ENCODE measurements at regions not wholly inside any gene's neighbourhood (a gene's known extent, or its start where the extent isn't known, plus 50 kb on each side); places are given as distances from the start of the nearest gene placed in this dataset.

DNA sequence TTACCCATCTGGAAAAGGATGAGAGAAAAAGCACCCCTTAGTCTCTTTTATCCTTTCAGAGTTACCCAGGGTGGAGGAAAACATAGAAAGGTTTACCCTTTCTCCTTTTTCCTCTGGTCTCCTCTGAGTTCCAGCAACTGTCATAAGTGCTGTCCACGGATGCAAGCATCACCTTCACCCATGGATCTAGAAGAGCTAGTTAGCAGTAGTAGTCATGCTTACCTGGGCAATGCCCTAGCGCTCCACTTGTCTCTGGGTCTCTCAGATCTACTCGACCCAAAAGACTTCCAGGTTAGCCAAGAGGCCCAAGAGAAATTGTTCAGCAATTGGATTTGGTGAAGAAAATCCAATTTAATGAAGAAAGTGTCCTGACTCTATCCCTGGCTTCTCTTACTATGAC lies 656.2 kb upstream of the PTPRD start:
- FAIRE-seq, result no peak
- DNase-seq (ENCODE audit: insufficient read length, low spot score), result no peak

DNA sequence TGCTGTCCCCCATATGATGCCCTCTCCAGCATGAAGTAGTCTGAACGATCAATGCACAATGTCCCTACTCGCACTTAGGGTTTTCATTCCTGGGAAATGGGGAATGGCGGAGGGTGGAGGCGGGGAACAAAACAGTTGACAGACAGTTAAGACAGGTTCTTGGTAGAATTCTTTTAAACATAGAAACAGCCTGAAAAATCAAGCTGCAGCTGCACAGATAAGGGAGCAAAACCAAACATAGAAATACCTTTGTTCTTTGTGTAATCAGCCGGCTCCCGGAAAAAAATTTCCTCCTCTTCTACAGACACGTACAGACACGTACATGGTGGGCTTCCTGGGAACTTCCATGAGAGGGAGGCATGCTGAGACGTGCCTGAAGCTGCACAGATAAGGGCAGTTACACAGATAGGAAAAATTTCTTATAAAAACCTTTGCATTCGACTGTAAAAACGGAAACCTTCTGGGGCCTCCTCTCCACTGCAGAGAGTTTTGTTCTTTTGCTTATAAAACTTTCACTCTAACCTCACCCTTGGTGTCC lies 662.4 kb upstream of the PTPRD start:
- no peak for DNase-seq (ENCODE audit: insufficient read length, low spot score)
- no peak for FAIRE-seq

GRCh38 chr9:11312966-11313365 lies 700.2 kb upstream of the PTPRD start:
- DNase-seq (ENCODE audit: insufficient read length, low spot score) (no peak), FAIRE-seq (no peak)

GRCh38 chr9:11318946-11319345 lies 706.1 kb upstream of the PTPRD start:
- DNase-seq (ENCODE audit: insufficient read length, low spot score), result no peak
- FAIRE-seq, result no peak

- DNase-seq (ENCODE audit: insufficient read length, low spot score) (no peak), FAIRE-seq (no peak)
Measured at GRCh38 chr9:11319538-11319937, 706.7 kb upstream of the PTPRD start.

DNA sequence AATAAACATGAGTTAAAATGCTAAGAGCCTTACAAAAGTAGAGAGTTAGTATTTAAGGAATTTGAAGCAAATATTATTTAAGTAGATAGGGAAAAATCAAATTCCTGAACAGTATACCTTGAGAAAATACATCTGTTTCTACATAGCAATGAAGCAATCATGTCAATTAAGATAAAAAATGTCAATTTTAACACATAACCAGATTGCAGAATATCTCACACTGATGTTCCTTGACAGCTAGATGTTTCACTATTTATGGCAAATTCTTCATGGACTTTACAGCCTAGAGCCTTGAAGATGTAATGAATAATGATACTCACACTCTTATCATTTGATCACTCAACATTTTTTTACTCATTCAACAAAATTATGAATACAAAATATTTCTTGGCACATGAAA lies 708.2 kb upstream of the PTPRD start:
- DNase-seq (ENCODE audit: insufficient read length, low spot score) (no peak), FAIRE-seq (no peak)

DNA sequence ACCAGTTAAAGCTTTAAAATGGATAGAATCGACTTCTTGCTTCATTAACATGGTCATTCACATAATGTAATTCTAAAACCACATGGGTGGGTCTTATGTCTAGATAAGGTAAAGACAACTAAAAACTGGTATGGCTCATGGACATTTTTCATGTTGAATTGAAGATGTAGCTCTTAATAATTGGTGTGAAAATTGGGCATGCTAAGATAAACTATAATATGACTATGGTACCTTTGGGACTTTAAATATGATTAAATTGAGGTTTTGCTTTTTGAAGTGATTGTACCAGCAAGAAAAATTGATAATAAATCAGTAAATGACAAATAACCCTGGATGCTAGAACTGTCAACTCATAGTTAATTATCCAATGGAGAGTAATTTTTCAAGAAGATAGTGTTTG lies 710.7 kb upstream of the PTPRD start:
- no peak for DNase-seq (ENCODE audit: insufficient read length, low spot score)
- no peak for FAIRE-seq

- no peak for DNase-seq (ENCODE audit: insufficient read length, low spot score)
- no peak for FAIRE-seq
Measured at GRCh38 chr9:11326231-11326630, 713.4 kb upstream of the PTPRD start.

DNA sequence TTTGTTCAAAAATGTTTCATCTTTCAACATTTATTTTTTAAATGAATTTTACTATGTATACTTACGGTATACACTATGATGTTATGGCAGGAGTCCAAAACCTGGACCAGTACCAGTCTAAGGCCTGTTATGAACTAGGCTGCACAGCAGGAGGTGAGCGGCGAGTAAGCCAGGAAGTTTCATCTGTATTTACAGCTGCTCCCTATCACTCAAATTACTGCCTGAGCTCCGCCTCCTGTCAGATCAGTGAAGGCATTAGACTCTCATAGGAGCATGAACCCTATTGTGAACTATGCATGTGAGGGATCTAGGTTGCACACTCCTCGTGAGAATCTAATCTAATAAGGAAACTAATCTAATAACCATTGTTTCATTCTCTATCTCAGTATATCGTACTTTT lies 715.5 kb upstream of the PTPRD start:
- DNase-seq (ENCODE audit: insufficient read length, low spot score) (no peak), FAIRE-seq (no peak)

DNA sequence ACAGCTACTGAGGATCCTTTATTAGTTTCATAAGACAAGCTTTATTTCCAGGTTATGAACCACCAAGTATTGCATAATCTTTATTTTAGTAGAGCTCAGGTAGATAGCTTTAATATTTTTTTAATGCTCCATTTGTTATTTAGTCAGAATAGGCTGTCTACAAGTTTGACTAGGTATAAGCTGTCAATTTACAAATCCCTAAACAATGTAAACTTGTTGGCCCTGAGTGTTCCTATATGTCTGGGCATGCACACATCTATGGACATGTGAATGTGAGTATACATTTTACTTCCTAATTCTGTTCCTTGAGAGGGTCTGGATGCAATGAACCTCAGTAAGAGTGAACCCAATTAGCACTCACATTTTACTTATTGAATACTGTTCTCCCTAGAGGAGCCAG lies 722.2 kb upstream of the PTPRD start:
- FAIRE-seq (no peak), DNase-seq (ENCODE audit: insufficient read length, low spot score) (no peak)

DNA sequence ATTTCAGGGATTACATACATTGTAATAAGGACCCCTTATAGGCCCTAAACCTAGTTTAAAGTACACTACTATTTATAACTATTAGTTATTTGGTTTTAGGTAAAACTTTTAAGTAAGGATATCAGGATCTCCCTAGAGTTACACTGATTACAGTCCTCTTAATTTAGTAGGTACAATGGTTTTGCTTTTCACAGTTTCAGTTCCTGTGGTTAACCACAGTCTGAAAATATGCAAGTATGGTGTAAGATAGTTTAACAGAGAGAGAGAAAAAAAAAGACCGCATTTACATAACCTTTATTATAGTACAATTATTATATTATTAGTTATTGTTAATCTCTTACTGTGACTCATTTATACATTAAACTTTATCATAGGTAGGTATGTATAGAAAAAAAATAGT lies 725.3 kb upstream of the PTPRD start:
- no peak for DNase-seq (ENCODE audit: insufficient read length, low spot score)
- FAIRE-seq, result no peak

- FAIRE-seq (no peak), DNase-seq (ENCODE audit: insufficient read length, low spot score) (no peak)
Measured at GRCh38 chr9:11340654-11341053, 727.9 kb upstream of the PTPRD start.

GRCh38 chr9:11347437-11347836 lies 734.6 kb upstream of the PTPRD start:
- FAIRE-seq, result no peak
- no peak for DNase-seq (ENCODE audit: insufficient read length, low spot score)

- no peak for DNase-seq (ENCODE audit: insufficient read length, low spot score)
- no peak for FAIRE-seq
Measured at GRCh38 chr9:11348366-11348765, 735.6 kb upstream of the PTPRD start.

DNA sequence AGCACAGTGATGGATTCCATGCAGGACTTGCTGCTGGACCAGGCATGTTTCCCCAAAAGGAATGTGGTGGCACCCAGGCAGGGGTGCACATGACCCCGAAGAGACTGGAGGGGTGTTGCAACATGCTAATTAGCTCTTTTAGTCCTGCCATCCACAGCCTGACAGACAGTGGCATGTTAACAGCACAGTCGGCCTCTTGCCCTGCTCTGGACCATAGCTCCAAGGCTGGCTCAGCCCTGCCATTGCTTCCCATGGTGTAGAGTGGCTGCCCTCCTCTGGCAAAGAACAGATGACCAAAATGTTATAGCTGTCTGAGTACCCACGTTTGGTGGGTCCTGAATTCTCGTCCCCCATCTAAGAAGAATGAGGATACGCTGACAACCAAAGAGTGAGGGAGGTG lies 736.4 kb upstream of the PTPRD start:
- DNase-seq (ENCODE audit: insufficient read length, low spot score) (no peak), FAIRE-seq (no peak)

DNA sequence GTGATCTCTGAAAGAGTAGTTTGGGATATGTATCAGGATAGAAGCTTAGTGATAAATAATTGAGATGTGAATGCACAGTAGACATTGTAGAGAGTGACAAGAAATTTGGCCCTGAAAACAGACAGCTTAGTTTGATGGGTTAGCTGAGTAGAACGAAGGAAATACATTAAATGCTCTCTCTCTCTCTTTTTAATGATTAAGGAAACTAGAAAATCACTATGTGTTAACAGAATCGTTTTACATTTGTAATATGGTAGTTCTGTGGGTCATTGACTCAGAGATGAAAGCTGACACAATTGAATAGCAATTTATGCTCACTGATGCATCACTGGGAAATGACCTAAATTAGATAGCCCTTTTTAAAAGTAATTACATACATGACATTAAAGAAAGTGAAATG lies 739.8 kb upstream of the PTPRD start:
- FAIRE-seq (no peak), DNase-seq (ENCODE audit: insufficient read length, low spot score) (no peak)

DNA sequence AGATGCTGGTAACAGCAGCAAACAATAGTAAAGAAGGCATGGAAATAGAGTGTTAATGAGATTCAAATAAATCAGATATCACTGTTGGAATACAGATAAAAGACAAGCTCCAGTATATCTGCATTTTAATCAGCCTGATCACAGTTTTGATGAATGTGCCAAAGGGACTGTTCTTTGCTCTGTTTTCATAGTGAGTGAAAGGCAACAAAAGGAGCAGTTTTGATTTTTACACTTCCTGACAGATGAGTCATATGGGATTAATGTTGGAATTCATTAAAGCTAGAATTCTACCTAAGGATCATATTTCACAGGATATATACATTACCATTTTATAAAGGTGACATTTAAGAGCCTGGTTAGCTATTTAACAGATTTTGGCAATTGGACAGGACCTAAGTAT lies 743.3 kb upstream of the PTPRD start:
- DNase-seq (ENCODE audit: insufficient read length, low spot score) (no peak), FAIRE-seq (no peak)

GRCh38 chr9:11366585-11367129 lies 753.9 kb upstream of the PTPRD start:
- DNase-seq (ENCODE audit: insufficient read length, low spot score) (no peak), FAIRE-seq (no peak)

DNA sequence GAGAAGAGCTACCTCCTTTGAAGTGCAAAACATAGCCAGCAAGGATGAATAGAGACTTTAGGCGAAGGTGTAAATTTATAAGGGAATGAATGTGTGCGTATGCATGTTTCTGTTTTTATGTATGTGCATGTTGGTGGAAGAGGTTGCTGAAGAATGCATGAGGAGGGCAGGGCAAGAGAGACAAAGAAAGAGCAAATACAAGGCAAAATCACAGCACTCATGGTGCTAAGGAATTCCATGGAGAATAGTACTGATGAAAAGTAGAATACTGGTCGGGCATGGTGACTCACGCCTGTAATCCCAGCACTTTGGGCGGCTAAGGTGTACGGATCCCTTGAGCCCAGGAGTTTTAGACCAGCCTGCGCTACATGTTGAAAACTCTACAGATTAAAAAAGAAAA lies 762.1 kb upstream of the PTPRD start:
- FAIRE-seq (no peak), DNase-seq (ENCODE audit: insufficient read length, low spot score) (no peak)

DNA sequence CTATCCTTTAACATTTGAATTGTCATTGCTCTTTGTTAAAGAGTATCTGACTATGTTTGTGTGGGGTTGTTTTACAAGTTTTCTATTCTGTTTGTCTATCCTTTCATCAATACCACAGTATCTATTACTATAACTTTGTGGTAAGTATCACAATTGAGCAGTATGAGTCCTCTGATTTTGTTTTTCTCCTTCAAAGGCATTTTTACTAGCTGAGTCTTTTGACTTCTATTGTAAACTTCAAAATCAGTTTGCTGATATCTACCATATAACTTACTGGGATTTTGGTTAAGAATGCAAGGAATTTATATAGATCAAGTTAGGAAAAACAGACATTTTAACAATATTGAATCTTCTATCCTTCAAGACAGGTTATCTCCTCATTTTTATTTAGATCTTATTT lies 789.8 kb upstream of the PTPRD start:
- FAIRE-seq, result no peak
- DNase-seq (ENCODE audit: insufficient read length, low spot score), result no peak

- no peak for FAIRE-seq
- DNase-seq (ENCODE audit: insufficient read length, low spot score), result no peak
Measured at GRCh38 chr9:11414241-11414640, 801.4 kb upstream of the PTPRD start.

- FAIRE-seq (no peak), DNase-seq (ENCODE audit: insufficient read length, low spot score) (no peak)
Measured at GRCh38 chr9:11417782-11418181, 805.0 kb upstream of the PTPRD start.

DNA sequence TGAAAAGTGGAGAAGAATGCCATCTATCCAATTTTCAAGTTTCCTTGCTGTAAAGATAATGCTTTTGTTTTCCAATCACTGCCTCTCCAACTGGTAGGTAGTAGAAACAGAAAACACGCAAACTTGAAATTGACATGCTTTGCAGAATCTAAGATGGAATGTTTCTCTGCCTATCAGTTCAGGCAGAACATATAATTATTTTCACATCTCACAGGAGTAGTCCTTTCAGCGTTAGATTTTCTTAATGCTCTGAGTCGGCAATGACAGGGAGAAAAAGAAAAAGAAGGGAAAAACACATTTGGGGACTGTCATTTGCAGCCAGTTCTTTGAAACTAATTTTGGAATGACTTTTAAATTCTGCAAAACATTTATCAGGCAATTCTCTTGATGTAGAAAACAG lies 818.7 kb upstream of the PTPRD start:
- FAIRE-seq (no peak), DNase-seq (ENCODE audit: insufficient read length, low spot score) (no peak)

Data from GM19239 (cell line).